ENCODE measurements at regions not wholly inside any gene's neighbourhood (a gene's known extent, or its start where the extent isn't known, plus 50 kb on each side); places are given as distances from the start of the nearest gene placed in this dataset.
A peak's percentile ranks its signal among the peaks of the same experiment; 100 is the strongest.

GRCh38 chr13:63427170-63427569, 2011.5 kb upstream of the PCDH20 start:
- no peak for TF ChIP-seq CTCF (IDR thresholded peaks at IDR 0.05; ENCODE audit: insufficient read depth, missing control alignments)
- DNase-seq (ENCODE audit: insufficient read length, low spot score) (no peak), FAIRE-seq (no peak)

- FAIRE-seq (no peak), DNase-seq (ENCODE audit: insufficient read length, low spot score) (no peak)
- TF ChIP-seq CTCF (IDR thresholded peaks at IDR 0.05; ENCODE audit: insufficient read depth, missing control alignments): no peak
Measured at GRCh38 chr13:63425131-63425530, 2009.5 kb upstream of the PCDH20 start.

GRCh38 chr13:63421123-63421522, 2005.5 kb upstream of the PCDH20 start:
- FAIRE-seq (no peak), DNase-seq (ENCODE audit: insufficient read length, low spot score) (no peak)
- TF ChIP-seq CTCF (IDR thresholded peaks at IDR 0.05; ENCODE audit: insufficient read depth, missing control alignments): no peak

GRCh38 chr13:63420685-63421084, 2005.0 kb upstream of the PCDH20 start:
- FAIRE-seq: peak; percentile 6
- no peak for DNase-seq (ENCODE audit: insufficient read length, low spot score)
- TF ChIP-seq CTCF (IDR thresholded peaks at IDR 0.05; ENCODE audit: insufficient read depth, missing control alignments): no peak

GRCh38 chr13:63414247-63414646, 1998.6 kb upstream of the PCDH20 start:
- no peak for DNase-seq (ENCODE audit: insufficient read length, low spot score)
- FAIRE-seq: no peak
- no peak for TF ChIP-seq CTCF (IDR thresholded peaks at IDR 0.05; ENCODE audit: insufficient read depth, missing control alignments)

- DNase-seq (ENCODE audit: insufficient read length, low spot score) (no peak), FAIRE-seq (no peak)
- no peak for TF ChIP-seq CTCF (IDR thresholded peaks at IDR 0.05; ENCODE audit: insufficient read depth, missing control alignments)
Measured at GRCh38 chr13:63409791-63410351, 1994.2 kb upstream of the PCDH20 start.

GRCh38 chr13:63408331-63409189, 1992.9 kb upstream of the PCDH20 start:
- DNase-seq (ENCODE audit: insufficient read length, low spot score) (no peak), FAIRE-seq (peak; percentile 25)
- no peak for TF ChIP-seq CTCF (IDR thresholded peaks at IDR 0.05; ENCODE audit: insufficient read depth, missing control alignments)
